ENCODE measurements at regions not wholly inside any gene's neighbourhood (a gene's known extent, or its start where the extent isn't known, plus 50 kb on each side); places are given as distances from the start of the nearest gene placed in this dataset.

GRCh38 chr4:100312615-100313350 is 122.5 kb upstream of the DDIT4L start:
- TF ChIP-seq CTCF (IDR thresholded peaks at IDR 0.05) (no peak), EP300 (IDR thresholded peaks at IDR 0.05; ENCODE audit: low read depth) (no peak)
